ENCODE measurements at regions not wholly inside any gene's neighbourhood (a gene's known extent, or its start where the extent isn't known, plus 50 kb on each side); places are given as distances from the start of the nearest gene placed in this dataset.
"Not testable (repeated sequence)": the region's sequence is repeated elsewhere in the genome, so short reads cannot be mapped to it uniquely, and the experiment has no call there.

GRCh38 chr19:30804333-30804732 lies 432.1 kb downstream of the ZNF536 start:
- not testable (repeated sequence) for H2AK5ac ChIP-seq (ENCODE audit: low read depth, low read length); H3K27me3 ChIP-seq (replicated peaks in 1 of 4; ENCODE audit: control insufficient read depth in 3 of 4, extremely low read depth in 1 of 4, insufficient read depth in 3 of 4, low read length in 3 of 4); H3K56ac ChIP-seq (replicated peaks; ENCODE audit: insufficient read length, low read depth, low read length); H2AFZ ChIP-seq (ENCODE audit: low read length); H3K23me2 ChIP-seq (ENCODE audit: low read depth, low read length); H2BK15ac ChIP-seq (ENCODE audit: low read length); H3K79me1 ChIP-seq (ENCODE audit: low read depth, low read length); H3K23ac ChIP-seq (ENCODE audit: insufficient read length); H3K4ac ChIP-seq (replicated peaks; ENCODE audit: insufficient read length, low read depth, low read length); H3K4me3 ChIP-seq (ENCODE audit: extremely low read depth in 1 of 4, insufficient read depth in 2 of 4, low read depth in 3 of 4, low read length in 4 of 4); H3K27ac ChIP-seq (ENCODE audit: low read depth, low read length); H4K8ac ChIP-seq (ENCODE audit: extremely low read depth, insufficient read depth, low read length); DNase-seq (ENCODE audit: low read depth in 1 of 2, low spot score in 2 of 2); H2BK120ac ChIP-seq (replicated peaks; ENCODE audit: low read depth, low read length); H3K79me2 ChIP-seq (ENCODE audit: control insufficient read depth in 1 of 2, insufficient read depth in 2 of 2, low read length in 2 of 2); H2BK12ac ChIP-seq (ENCODE audit: low read depth, low read length); H3K9me3 ChIP-seq (ENCODE audit: insufficient read depth in 2 of 2, low read depth in 1 of 2, low read length in 1 of 2); H3K9ac ChIP-seq (replicated peaks in 1 of 4; ENCODE audit: extremely low read depth in 1 of 4, low read depth in 3 of 4, low read length in 3 of 4); H4K91ac ChIP-seq (replicated peaks; ENCODE audit: insufficient read length, low read length); H3K36me3 ChIP-seq (ENCODE audit: control insufficient read depth in 2 of 4, insufficient read depth in 4 of 4, low read length in 3 of 4); H3K18ac ChIP-seq (ENCODE audit: extremely low read depth, low read length); H4K20me1 ChIP-seq (replicated peaks in 1 of 2; ENCODE audit: control insufficient read depth in 1 of 2, insufficient read depth in 2 of 2, low read length in 2 of 2); H3K14ac ChIP-seq (ENCODE audit: insufficient read length); H4K5ac ChIP-seq (ENCODE audit: insufficient read length, low read depth, low read length); H2BK5ac ChIP-seq (ENCODE audit: low read depth, low read length); H2BK20ac ChIP-seq (ENCODE audit: low read length); FAIRE-seq
- peak overlapping the region in 1 of 2 experiments; percentile 53; a peak in 1 of 4 replicates for H3K4me2 ChIP-seq (ENCODE audit: insufficient read depth in 1 of 2, low read depth in 2 of 2, low read length in 2 of 2)
- WGBS, 2 experiments (ENCODE audit: extremely low coverage in 1 of 2, insufficient coverage in 1 of 2, insufficient read length in 1 of 2, insufficient replicate concordance in 2 of 2, low coverage in 1 of 2, low lambda C conversion rate in 2 of 2, missing lambda C conversion rate in 1 of 2) = 94% methylated on average over 3 of the region's 3 CpGs; no CpG with 5 or more reads in 1 of the 2 experiments
- ChIA-PET POLR2A (ENCODE audit: partially characterized antibody) (interaction anchor here (0.8 to 1.1 kb wide), 2 partner anchors 8 to 20 kb away, joined by 3 to 4 read pairs; no protein-coding TSS in a partner anchor), CTCF (ENCODE audit: partially characterized antibody) (interaction anchor here (0.7 to 2.4 kb wide), 6 partner anchors 8 to 250 kb away, joined by 3 to 7 read pairs (median 4); no protein-coding TSS in a partner anchor)
- H3K4me1 ChIP-seq (replicated peaks in 1 of 4; ENCODE audit: control insufficient read depth in 3 of 4, insufficient read depth in 4 of 4, low read length in 3 of 4) = peaks cover 2 to 17% (median 7%) of the 10 kb centered on the region in 4 experiments
